HEK293T (cell line): ENCODE measurements at regions not wholly inside any gene's neighbourhood (a gene's known extent, or its start where the extent isn't known, plus 50 kb on each side); places are given as distances from the start of the nearest gene placed in this dataset.

Source experiments
- ARNT ChIP-seq: fragments of 450-650 bp; IDR thresholded peaks from 2 replicates; pipeline ENCODE4 v1.6.1; 2017; ENCODE audit warnings: mild to moderate bottlenecking
- BHLHE40 ChIP-seq: fragments of 450-650 bp; IDR thresholded peaks from 2 replicates; pipeline ENCODE4 v1.6.1; 2016; ENCODE audit warnings: mild to moderate bottlenecking, moderate library complexity, borderline replicate concordance
- FOXA1 ChIP-seq: fragments of 450-650 bp; IDR thresholded peaks from 2 replicates; pipeline ENCODE4 v1.6.1; 2016; ENCODE audit warnings: mild to moderate bottlenecking
- FOXK2 ChIP-seq: fragments of 450-650 bp; IDR thresholded peaks from 2 replicates; pipeline ENCODE4 v1.6.1; 2016; ENCODE audit warnings: mild to moderate bottlenecking
- FOXM1 ChIP-seq: fragments of 450-650 bp; IDR thresholded peaks from 2 replicates; pipeline ENCODE4 v1.6.1; 2017; ENCODE audit warnings: mild to moderate bottlenecking, borderline replicate concordance
- HDGF ChIP-seq: fragments of 450-650 bp; IDR thresholded peaks from 2 replicates; pipeline ENCODE4 v1.6.1; 2017; ENCODE audit warnings: antibody characterized with exemption, borderline replicate concordance
- NFRKB ChIP-seq: fragments of 450-650 bp; IDR thresholded peaks from 2 replicates; pipeline ENCODE4 v1.6.1; 2016; ENCODE audit warnings: mild to moderate bottlenecking, moderate library complexity
- SP1 ChIP-seq: fragments of 450-650 bp; IDR thresholded peaks from 2 replicates; pipeline ENCODE4 v1.6.1; 2017
- SUZ12 ChIP-seq: fragments of 450-650 bp; IDR thresholded peaks from 2 replicates; pipeline ENCODE4 v1.6.1; 2016; ENCODE audit warnings: mild to moderate bottlenecking
- TARDBP ChIP-seq: fragments of 450-650 bp; IDR thresholded peaks from 2 replicates; pipeline ENCODE4 v1.6.1; 2016
- ZNF384 ChIP-seq: fragments of 450-650 bp; IDR thresholded peaks from 2 replicates; pipeline ENCODE4 v1.6.1; 2016
- TF ChIP-seq, protein P1 (sequence below): fragments of 450-650 bp; IDR thresholded peaks from 2 replicates; pipeline ENCODE4 v1.6.1; 2016

DNA sequence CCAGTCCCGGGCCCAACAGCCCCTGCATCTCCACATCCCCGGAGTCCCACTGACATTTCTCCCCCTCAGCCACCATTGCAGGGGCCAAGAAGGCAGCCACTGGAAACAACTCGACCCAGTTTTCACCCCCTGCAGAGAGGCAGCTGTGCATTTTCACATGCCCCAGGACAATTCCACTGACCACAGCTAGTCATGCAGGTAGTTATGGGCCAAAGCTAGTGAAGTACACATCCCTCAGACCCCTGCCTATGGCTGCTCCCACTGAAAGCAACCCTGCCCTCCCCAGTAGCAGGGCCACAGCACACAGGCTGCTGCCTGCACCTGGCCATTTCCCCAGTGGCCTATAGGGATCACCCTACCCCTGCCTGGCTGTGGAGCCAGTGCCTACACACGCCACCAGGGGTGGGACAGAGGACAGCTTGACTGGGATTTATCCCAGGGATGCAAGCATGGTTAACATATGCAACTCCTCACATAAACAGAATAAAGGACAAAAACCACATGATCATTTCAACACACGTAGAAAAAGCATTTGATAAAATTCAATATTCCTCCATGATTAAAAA is 154.0 kb downstream of the NDUFA12 start:
- TF ChIP-seq SP1 (no peak), SUZ12 (no peak), FOXM1 (no peak), ZNF384 (no peak), ARNT (no peak), TARDBP (no peak), NFRKB (no peak), FOXA1 (no peak), BHLHE40 (no peak), FOXK2 (no peak), HDGF (no peak)
- TF ChIP-seq, protein P1, sequence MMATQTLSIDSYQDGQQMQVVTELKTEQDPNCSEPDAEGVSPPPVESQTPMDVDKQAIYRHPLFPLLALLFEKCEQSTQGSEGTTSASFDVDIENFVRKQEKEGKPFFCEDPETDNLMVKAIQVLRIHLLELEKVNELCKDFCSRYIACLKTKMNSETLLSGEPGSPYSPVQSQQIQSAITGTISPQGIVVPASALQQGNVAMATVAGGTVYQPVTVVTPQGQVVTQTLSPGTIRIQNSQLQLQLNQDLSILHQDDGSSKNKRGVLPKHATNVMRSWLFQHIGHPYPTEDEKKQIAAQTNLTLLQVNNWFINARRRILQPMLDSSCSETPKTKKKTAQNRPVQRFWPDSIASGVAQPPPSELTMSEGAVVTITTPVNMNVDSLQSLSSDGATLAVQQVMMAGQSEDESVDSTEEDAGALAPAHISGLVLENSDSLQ = no peak
